GM19025 (cell line): ENCODE measurements at regions not wholly inside any gene's neighbourhood (a gene's known extent, or its start where the extent isn't known, plus 50 kb on each side); places are given as distances from the start of the nearest gene placed in this dataset.
"Not testable (repeated sequence)": the region's sequence is repeated elsewhere in the genome, so short reads cannot be mapped to it uniquely, and the experiment has no call there.

Source experiments
- ATAC-seq: cut with Tn5 transposase; IDR thresholded peaks from one replicate; pipeline ENCODE4 v1.9.1; 2021; ENCODE audit warnings: mild to moderate bottlenecking, low read depth, moderate library complexity; ENCODE audit not compliant: unreplicated experiment

GRCh38 chr6:147651-148050, 144.6 kb upstream of the DUSP22 start:
- ATAC-seq = not testable (repeated sequence)

- peak; percentile 85 for ATAC-seq
Observed at GRCh38 chr6:148051-148984, 144.0 kb upstream of the DUSP22 start.

- not testable (repeated sequence) for ATAC-seq
Observed at GRCh38 chr6:150147-150546, 142.1 kb upstream of the DUSP22 start.

GRCh38 chr6:152436-152835, 139.9 kb upstream of the DUSP22 start:
- ATAC-seq = not testable (repeated sequence)

GRCh38 chr6:153026-153425, 139.3 kb upstream of the DUSP22 start:
- ATAC-seq = not testable (repeated sequence)

GRCh38 chr6:153867-154266, 138.4 kb upstream of the DUSP22 start:
- ATAC-seq = not testable (repeated sequence)

- not testable (repeated sequence) for ATAC-seq
Observed at GRCh38 chr6:154321-155092, 137.8 kb upstream of the DUSP22 start.

GRCh38 chr6:156010-156409, 136.3 kb upstream of the DUSP22 start:
- ATAC-seq = no peak

GRCh38 chr6:156441-157140, 135.7 kb upstream of the DUSP22 start:
- ATAC-seq = not testable (repeated sequence)

- not testable (repeated sequence) for ATAC-seq
Observed at GRCh38 chr6:157176-157575, 135.1 kb upstream of the DUSP22 start.

- ATAC-seq = not testable (repeated sequence)
Observed at GRCh38 chr6:161657-162056, 130.6 kb upstream of the DUSP22 start.

- ATAC-seq = no peak
Observed at GRCh38 chr6:164720-165119, 127.6 kb upstream of the DUSP22 start.

- no peak for ATAC-seq
Observed at GRCh38 chr6:165263-165662, 127.0 kb upstream of the DUSP22 start.

- no peak for ATAC-seq
Observed at GRCh38 chr6:165906-166305, 126.4 kb upstream of the DUSP22 start.

- ATAC-seq = no peak
Observed at GRCh38 chr6:168865-169455, 123.3 kb upstream of the DUSP22 start.

GRCh38 chr6:174036-174435, 118.3 kb upstream of the DUSP22 start:
- ATAC-seq = no peak

GRCh38 chr6:175680-176079, 116.6 kb upstream of the DUSP22 start:
- no peak for ATAC-seq

GRCh38 chr6:176766-177165, 115.5 kb upstream of the DUSP22 start:
- no peak for ATAC-seq

- no peak for ATAC-seq
Observed at GRCh38 chr6:178119-178518, 114.2 kb upstream of the DUSP22 start.

- not testable (repeated sequence) for ATAC-seq
Observed at GRCh38 chr6:178929-179328, 113.4 kb upstream of the DUSP22 start.
